ENCODE measurements at regions not wholly inside any gene's neighbourhood (a gene's known extent, or its start where the extent isn't known, plus 50 kb on each side); places are given as distances from the start of the nearest gene placed in this dataset.
A peak's percentile ranks its signal among the peaks of the same experiment; 100 is the strongest.

DNA sequence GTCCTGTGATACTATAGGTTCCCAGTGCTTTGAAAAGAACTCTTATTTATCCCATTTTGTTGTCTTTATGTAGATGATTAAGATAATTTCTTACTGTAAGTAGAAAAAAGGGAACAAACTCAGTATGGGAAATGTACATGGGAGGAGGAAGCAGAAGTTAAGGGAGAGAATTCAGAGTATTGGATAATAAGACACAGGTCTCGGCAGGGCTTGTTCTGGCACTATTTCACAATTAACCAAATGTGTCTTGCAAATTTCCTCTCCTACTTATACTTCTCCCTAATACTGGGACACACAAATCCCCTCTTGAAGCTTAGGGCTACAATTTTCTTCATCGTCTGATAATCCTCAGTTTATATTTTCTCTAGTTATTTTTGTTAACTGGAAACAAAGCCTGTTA, 744.0 kb downstream of the ADCYAP1 start:
- TF ChIP-seq, protein P1, sequence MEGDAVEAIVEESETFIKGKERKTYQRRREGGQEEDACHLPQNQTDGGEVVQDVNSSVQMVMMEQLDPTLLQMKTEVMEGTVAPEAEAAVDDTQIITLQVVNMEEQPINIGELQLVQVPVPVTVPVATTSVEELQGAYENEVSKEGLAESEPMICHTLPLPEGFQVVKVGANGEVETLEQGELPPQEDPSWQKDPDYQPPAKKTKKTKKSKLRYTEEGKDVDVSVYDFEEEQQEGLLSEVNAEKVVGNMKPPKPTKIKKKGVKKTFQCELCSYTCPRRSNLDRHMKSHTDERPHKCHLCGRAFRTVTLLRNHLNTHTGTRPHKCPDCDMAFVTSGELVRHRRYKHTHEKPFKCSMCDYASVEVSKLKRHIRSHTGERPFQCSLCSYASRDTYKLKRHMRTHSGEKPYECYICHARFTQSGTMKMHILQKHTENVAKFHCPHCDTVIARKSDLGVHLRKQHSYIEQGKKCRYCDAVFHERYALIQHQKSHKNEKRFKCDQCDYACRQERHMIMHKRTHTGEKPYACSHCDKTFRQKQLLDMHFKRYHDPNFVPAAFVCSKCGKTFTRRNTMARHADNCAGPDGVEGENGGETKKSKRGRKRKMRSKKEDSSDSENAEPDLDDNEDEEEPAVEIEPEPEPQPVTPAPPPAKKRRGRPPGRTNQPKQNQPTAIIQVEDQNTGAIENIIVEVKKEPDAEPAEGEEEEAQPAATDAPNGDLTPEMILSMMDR (IDR thresholded peaks at IDR 0.05): no peak

DNA sequence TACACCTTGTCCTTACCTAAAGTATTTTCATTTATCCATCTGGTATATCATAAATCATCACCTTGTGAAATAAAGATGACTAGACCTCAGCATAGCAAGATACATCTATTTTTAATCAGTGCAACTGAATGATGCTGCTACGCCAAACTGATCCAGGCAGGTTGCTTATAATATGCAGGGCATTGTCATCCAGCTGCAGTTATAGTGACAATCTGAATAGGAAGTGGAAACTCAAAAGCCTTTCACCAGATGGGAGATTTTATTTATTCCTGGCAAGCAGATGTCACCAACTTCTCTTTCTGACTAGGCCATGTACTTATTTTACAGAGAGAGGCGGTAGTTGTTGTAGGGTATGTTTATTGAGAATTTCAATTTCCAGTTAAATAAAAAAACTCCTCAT, 747.3 kb downstream of the ADCYAP1 start:
- TF ChIP-seq, protein P1 (IDR thresholded peaks at IDR 0.05): no peak

DNA sequence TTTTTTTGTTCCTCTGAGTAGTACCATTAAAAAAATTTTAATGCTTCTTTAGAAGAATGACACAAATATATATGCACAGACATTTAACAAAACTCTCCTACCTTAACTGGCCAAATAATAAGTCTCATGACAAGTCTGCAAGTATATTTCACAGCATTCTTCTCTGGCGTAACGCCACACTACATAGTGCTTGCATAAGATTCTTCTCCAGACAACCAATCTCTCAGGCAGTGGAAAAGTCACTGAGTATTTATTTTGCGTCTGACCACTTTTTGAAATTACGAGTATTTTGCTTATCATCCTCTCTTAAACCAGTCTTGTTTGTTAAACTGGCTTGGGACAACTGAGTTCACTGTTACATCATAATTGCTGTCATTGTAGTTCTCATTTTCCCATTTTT, 749.2 kb downstream of the ADCYAP1 start:
- TF ChIP-seq, protein P1 (IDR thresholded peaks at IDR 0.05): no peak

DNA sequence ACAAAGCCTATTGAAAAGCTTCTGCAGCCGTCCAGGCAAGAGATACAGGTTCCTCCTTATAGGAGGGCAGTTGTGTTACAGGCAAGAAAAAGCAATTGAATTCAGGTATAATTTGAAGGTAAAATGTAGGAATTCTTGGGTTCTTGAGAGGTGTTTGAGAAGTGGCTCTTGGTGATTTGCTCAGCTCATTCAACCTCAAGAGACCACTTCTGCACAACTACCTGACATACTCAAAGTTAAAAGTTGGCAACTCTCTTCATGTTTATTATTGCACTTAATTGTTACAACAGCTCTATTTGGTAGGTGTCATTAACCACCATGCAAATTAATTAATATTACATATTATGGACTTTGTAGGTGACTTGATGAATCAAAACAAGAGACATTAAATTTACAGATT, 753.2 kb downstream of the ADCYAP1 start:
- TF ChIP-seq, protein P1 (IDR thresholded peaks at IDR 0.05): no peak

DNA sequence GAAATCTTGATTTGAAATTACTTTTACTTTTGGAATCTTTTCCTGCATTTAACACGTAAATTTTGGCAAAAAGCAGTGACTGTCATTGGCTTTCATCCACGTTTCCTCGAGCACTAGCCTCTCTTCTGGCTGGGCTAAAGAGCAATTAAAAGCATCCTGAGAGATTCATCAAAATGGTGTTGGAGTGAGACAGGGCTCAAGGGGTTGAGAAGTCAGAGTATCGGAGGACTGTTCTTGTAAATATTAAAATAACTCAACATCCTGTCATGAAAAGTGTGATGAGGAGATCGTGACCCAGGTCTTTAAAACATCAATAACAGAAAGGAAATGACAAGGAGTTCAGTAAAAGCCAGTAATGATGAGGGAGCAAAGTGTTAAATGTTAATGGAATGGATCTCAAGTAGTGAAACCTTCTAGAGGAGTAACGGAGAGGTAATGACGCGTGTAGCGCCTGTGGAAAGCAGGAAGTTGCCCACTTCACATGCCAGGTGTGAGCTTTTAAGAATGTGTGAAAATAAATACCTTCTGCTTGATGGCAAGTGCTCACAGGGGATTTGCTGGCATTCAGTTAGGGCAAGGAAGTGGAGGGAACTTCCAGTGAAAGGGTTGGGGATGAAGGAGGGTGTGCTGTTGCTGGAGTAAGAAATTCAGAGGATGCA, 754.4 kb downstream of the ADCYAP1 start:
- TF ChIP-seq, protein P1 (IDR thresholded peaks at IDR 0.05): no peak

DNA sequence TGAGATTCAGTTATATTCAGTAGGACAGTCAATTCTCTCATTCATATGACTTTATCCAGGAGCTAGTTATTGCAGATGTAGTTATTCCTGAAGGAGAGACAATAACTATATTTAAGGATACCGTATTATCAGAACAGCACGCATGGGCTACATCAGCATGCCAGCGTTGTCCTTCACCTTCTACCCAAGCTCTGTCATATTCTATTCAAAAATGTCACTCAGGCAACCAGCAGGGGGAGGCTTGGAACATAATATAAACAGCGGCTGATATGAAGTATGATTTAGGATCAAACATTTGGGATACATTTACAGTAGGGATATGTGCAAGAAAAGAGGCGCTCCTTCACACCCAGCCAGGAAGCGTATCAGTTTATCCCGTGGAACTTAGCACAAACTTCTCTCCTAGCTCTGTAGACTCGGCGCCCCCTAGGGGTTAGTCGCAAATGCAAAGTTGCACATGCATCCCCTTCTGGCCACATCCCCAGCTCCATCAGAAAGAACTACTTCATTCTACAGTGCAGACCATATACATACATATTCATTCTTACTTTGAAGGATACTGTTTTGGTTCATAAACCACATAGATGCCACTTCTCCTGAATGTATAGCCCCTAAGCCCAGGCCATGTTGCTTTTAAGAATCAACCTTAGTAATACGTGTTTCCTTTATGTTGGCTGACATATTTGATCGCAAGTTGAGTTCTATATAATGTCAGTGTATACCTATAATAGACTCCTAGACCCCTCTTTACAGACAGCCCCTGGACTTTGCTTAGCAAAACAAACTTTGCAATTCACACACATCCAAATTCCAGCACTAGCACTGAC, 759.4 kb downstream of the ADCYAP1 start:
- TF ChIP-seq, protein P1 (IDR thresholded peaks at IDR 0.05): peak; percentile 96

DNA sequence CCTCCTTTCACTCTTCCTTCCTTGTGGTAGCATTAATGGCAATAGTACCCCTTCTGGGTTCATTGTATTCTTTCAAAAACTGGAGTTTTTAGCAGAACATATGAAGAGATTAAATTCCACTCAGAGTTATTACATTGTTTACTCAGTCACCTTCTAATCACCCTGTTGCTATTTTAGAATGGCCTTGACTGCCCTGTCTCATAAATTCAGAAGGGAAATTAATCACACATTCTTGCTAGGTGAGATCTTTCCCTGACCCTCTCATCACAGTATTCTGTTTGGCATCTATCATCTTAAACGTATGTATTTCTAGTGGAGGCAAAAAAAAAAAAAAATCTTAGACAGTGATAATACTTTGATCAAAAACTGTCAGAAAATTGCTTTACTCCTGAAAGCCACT, 760.4 kb downstream of the ADCYAP1 start:
- TF ChIP-seq, protein P1 (IDR thresholded peaks at IDR 0.05): no peak

Data from LNCAP (cell line).